ENCODE measurements at regions not wholly inside any gene's neighbourhood (a gene's known extent, or its start where the extent isn't known, plus 50 kb on each side); places are given as distances from the start of the nearest gene placed in this dataset.
"Not testable (repeated sequence)": the region's sequence is repeated elsewhere in the genome, so short reads cannot be mapped to it uniquely, and the experiment has no call there.

- not testable (repeated sequence) for DNase-seq
These were observed 503.1 kb upstream of the SOX9 start for GRCh38 chr17:71617767-71618166.

- no peak for DNase-seq
These were observed 495.5 kb upstream of the SOX9 start for GRCh38 chr17:71625330-71625729.

GRCh38 chr17:71628306-71628705 lies 492.5 kb upstream of the SOX9 start:
- DNase-seq = no peak

- DNase-seq = no peak
These were observed 489.3 kb upstream of the SOX9 start for GRCh38 chr17:71631483-71631882.

GRCh38 chr17:71632328-71632727 lies 488.5 kb upstream of the SOX9 start:
- no peak for DNase-seq

- no peak for DNase-seq
These were observed 487.4 kb upstream of the SOX9 start for GRCh38 chr17:71633391-71633849.

GRCh38 chr17:71634376-71634775 lies 486.4 kb upstream of the SOX9 start:
- DNase-seq = no peak

GRCh38 chr17:71635187-71635586 lies 485.6 kb upstream of the SOX9 start:
- no peak for DNase-seq

- DNase-seq = no peak
These were observed 484.2 kb upstream of the SOX9 start for GRCh38 chr17:71636644-71637043.

GRCh38 chr17:71638668-71639067 lies 482.2 kb upstream of the SOX9 start:
- DNase-seq = no peak

- DNase-seq = no peak
These were observed 481.0 kb upstream of the SOX9 start for GRCh38 chr17:71639865-71640264.

- DNase-seq = not testable (repeated sequence)
These were observed 473.9 kb upstream of the SOX9 start for GRCh38 chr17:71646890-71647289.

- DNase-seq = not testable (repeated sequence)
These were observed 472.5 kb upstream of the SOX9 start for GRCh38 chr17:71648342-71648741.

- DNase-seq = no peak
These were observed 470.9 kb upstream of the SOX9 start for GRCh38 chr17:71649941-71650350.

GRCh38 chr17:71655542-71655941 lies 465.3 kb upstream of the SOX9 start:
- DNase-seq = no peak

GRCh38 chr17:71656964-71657858 lies 463.6 kb upstream of the SOX9 start:
- DNase-seq = no peak

GRCh38 chr17:71658996-71659395 lies 461.8 kb upstream of the SOX9 start:
- no peak for DNase-seq

- no peak for DNase-seq
These were observed 456.0 kb upstream of the SOX9 start for GRCh38 chr17:71664861-71665260.

GRCh38 chr17:71666047-71666446 lies 454.8 kb upstream of the SOX9 start:
- DNase-seq = no peak

GRCh38 chr17:71667661-71668060 lies 453.2 kb upstream of the SOX9 start:
- no peak for DNase-seq

GRCh38 chr17:71668807-71669206 lies 452.0 kb upstream of the SOX9 start:
- DNase-seq = no peak

GRCh38 chr17:71677439-71677838 lies 443.4 kb upstream of the SOX9 start:
- no peak for DNase-seq

- DNase-seq = no peak
These were observed 441.0 kb upstream of the SOX9 start for GRCh38 chr17:71679832-71680231.

- no peak for DNase-seq
These were observed 439.2 kb upstream of the SOX9 start for GRCh38 chr17:71681427-71682173.

Data from NCI-H510A (cell line).